ENCODE measurements at regions not wholly inside any gene's neighbourhood (a gene's known extent, or its start where the extent isn't known, plus 50 kb on each side); places are given as distances from the start of the nearest gene placed in this dataset.

GRCh38 chr5:63655043-63655442, 307.2 kb downstream of the HTR1A start:
- DNase-seq (ENCODE audit: insufficient read length, low spot score) = no peak
- no peak for FAIRE-seq
- TF ChIP-seq CTCF (IDR thresholded peaks at IDR 0.05; ENCODE audit: insufficient read depth, missing control alignments) = no peak

GRCh38 chr5:63650581-63650980, 311.7 kb downstream of the HTR1A start:
- DNase-seq (ENCODE audit: insufficient read length, low spot score) = no peak
- no peak for TF ChIP-seq CTCF (IDR thresholded peaks at IDR 0.05; ENCODE audit: insufficient read depth, missing control alignments)
- FAIRE-seq = no peak

- no peak for TF ChIP-seq CTCF (IDR thresholded peaks at IDR 0.05; ENCODE audit: insufficient read depth, missing control alignments)
- FAIRE-seq = no peak
- no peak for DNase-seq (ENCODE audit: insufficient read length, low spot score)
These were observed 313.9 kb downstream of the HTR1A start for GRCh38 chr5:63648376-63648775.

- no peak for FAIRE-seq
- TF ChIP-seq CTCF (IDR thresholded peaks at IDR 0.05; ENCODE audit: insufficient read depth, missing control alignments) = no peak
These were observed 332.2 kb downstream of the HTR1A start for GRCh38 chr5:63629951-63630630.

DNA sequence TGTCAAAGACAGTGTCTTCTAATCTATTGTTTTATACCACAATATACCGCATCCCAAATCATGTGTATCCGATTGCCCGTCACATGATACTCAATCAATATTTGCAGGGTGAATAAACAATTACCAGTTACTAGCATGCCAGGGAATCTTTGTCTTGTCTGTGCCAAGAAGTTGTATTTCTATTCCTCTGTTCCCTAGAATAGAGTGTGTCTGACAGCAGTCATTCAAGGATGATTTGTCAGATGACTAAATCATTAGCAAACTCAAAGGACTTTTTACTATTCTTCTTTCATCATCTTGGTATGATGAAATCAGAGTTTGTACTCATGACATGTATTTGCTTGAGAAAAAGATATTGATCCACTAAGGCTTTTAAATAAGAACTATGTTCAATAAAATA, 348.8 kb downstream of the HTR1A start:
- FAIRE-seq (no peak), DNase-seq (ENCODE audit: insufficient read length, low spot score) (no peak)
- TF ChIP-seq CTCF (IDR thresholded peaks at IDR 0.05; ENCODE audit: insufficient read depth, missing control alignments) = no peak

More at GRCh38 chr5:63629951-63630630, 332.2 kb downstream of the HTR1A start:
- no peak for DNase-seq (ENCODE audit: insufficient read length, low spot score)

- no peak for FAIRE-seq
- TF ChIP-seq CTCF (IDR thresholded peaks at IDR 0.05; ENCODE audit: insufficient read depth, missing control alignments) = no peak
These were observed 358.2 kb downstream of the HTR1A start for GRCh38 chr5:63603996-63604395.

GRCh38 chr5:63602971-63603370, 359.3 kb downstream of the HTR1A start:
- no peak for FAIRE-seq
- DNase-seq (ENCODE audit: insufficient read length, low spot score) = no peak
- no peak for TF ChIP-seq CTCF (IDR thresholded peaks at IDR 0.05; ENCODE audit: insufficient read depth, missing control alignments)

More at GRCh38 chr5:63603996-63604395, 358.2 kb downstream of the HTR1A start:
- DNase-seq (ENCODE audit: insufficient read length, low spot score) = no peak

Data from D721Med (cell line).